A673 (cell line): ENCODE measurements at regions not wholly inside any gene's neighbourhood (a gene's known extent, or its start where the extent isn't known, plus 50 kb on each side); places are given as distances from the start of the nearest gene placed in this dataset.

ENCODE experiments used
- CTCF ChIP-seq: fragments of 300-800, 200-600 bp; sonication (generic); conservative IDR thresholded peaks from 2 replicates; pipeline ENCODE4 v1.5.1; 2017; ENCODE audit warnings: low read depth, mild to moderate bottlenecking, antibody characterized with exemption, low read length, moderate library complexity, mixed read lengths
- EZH2 ChIP-seq: fragments of 200-600 bp; sonication (generic); IDR thresholded peaks from 2 replicates; pipeline ENCODE4 v1.6.1; 2017; ENCODE audit warnings: borderline replicate concordance, low read depth, mild to moderate bottlenecking, mixed read lengths, antibody characterized with exemption, low read length; ENCODE audit not compliant: poor library complexity, severe bottlenecking

GRCh38 chr5:67297802-67298532 lies 101.4 kb upstream of the CD180 start:
- TF ChIP-seq CTCF (no peak), EZH2 (no peak)
